Non-pigmented ciliary epithelial cell (primary cell): ENCODE measurements at regions not wholly inside any gene's neighbourhood (a gene's known extent, or its start where the extent isn't known, plus 50 kb on each side); places are given as distances from the start of the nearest gene placed in this dataset.
"Not testable (repeated sequence)": the region's sequence is repeated elsewhere in the genome, so short reads cannot be mapped to it uniquely, and the experiment has no call there.

Experiments used
- DNase-seq: peaks from one replicate; pipeline ENCODE4 v3.0.0-alpha.2; 2010; ENCODE audit warnings: low read depth

DNA sequence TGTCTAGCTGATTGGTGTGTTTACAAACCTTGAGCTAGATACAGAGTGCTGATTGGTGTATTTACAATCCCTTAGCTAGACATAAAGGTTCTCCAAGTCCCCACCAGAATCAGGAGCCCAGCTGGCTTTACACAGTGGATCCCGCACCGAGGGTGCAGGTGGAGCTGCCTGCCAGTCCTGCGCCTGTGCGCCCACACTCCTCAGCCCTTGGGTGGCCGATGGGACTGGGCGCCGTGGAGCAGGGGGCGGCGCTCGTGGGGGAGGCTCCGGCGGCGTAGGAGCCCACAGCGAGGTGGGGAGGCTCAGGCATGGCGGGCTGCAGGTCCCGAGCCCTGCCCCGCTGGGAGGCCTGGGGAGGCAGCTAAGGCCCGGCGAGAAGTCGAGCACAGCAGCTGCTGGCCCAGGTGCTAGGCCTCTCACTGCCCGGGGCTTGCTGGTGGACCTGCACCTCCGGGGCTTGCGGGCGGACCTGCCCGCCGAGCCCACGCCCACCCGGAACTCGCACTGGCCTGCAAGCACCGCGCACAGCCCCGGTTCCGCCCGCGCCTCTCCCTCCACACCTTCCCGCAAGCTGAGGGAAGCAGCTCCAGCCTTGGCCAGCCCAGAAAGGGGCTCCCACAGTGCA is 51.0 kb upstream of the CDYL start:
- not testable (repeated sequence) for DNase-seq

DNA sequence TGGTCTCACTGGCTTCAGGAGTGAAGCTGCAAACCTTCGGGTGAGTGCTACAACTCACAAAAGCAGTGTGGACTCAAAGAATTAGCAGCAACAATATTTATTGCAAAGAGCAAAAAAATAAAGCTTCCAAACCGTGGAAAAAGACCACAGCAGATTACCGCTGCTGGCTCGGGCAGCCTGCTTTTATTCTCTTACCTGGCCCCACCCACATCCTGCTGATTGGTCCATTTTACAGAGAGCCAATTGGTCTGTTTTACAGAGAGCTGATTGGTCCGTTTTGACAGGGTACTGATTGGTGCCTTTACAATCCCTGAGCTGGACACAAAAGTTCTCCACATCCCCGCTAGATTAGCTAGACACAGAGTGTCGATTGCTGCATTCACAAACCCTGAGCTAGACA is 51.5 kb upstream of the CDYL start:
- not testable (repeated sequence) for DNase-seq

DNA sequence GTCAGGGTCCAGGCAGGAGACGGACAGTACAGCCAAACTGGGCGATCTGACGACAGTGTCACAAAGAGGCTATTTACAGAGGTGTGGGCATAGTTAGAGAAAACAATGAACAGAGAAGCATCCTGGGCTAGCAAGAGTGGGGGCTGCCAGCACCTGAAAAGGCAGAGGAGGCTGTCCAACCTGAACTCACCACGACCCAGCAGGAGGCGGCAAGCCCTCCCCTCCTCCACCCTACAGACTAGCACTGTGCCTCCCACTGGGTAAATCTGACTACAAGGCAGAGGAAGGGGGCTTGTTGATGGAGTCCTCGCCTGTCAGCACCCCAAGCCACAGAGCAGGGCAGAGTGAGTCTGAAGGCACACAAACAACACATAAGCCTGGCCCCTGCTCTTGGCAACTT is 52.8 kb upstream of the CDYL start:
- DNase-seq = no peak

DNA sequence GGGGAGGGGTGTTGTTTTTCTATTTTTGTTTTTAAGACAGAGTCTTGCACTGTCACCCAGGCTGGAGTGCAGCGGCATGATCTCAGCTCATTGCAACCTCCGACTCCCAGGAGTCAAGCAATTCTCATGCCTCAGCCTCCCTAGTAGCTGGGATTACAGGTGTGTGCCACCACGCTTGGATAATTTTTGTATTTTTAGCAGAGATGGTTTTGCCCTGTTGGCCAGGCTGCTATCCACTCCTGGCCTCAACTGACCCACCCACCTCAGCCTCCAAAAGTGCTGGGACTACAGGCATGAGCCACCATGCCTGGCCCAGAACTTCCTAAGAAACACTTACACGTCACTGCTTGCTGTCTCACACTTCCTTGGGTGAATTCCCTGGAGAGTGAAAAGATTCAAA is 54.8 kb upstream of the CDYL start:
- not testable (repeated sequence) for DNase-seq

DNA sequence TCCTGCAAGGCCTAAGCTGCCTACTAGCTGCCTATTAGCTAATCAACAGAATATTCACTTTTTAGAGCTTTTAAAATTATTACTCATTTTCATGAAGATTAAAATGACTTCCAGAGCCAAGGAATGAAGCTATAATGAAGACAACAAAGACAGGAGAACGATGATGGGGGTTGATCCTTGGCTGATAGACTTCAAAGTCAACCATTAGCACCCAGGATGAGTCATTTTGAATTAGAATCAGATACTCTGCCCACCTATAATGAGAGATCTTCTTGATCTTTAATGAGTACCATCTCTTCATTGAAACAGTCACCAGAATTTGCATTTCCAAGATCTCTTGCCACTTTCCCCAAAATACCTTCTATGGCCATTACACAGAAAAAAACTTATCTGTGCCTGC is 56.7 kb upstream of the CDYL start:
- DNase-seq = no peak

DNA sequence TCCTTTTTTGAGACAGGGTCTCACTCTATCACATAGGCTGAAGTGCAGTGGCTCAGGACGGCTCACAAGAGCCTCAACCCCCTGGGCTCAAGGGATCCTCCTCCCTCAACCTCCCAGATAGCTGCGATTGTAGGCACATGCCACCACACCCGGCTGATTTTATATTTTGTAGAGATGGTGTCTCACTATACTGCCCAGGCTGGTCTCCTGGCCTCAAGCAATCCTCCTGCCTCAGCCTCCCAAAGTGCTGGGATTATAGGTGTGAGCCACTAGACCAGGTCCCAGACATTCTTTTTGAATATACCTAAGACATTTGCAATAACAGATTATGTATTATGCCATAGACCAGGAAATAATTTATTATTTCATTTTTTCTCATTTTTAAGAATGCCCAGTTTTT is 58.3 kb upstream of the CDYL start:
- DNase-seq = no peak

DNA sequence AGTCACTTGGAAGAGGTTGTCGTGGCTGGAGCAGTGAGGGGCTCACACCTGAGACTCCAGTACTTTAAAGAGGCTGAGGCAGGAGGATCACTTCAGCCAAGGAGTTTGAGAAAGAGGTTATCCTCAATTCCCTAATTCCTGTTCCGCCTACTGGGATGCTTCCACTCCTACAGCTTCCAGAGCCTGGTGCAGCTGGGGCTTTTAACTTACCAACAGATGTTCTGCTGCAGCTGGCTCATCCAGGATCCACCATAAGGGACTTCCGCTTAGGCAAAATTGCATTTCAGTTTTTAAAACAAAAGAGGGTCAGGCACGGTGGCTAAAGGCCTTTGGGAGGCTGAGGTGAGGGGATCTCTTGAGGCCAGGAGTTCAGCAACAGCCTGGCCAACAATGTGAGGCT is 59.1 kb upstream of the CDYL start:
- no peak for DNase-seq

DNA sequence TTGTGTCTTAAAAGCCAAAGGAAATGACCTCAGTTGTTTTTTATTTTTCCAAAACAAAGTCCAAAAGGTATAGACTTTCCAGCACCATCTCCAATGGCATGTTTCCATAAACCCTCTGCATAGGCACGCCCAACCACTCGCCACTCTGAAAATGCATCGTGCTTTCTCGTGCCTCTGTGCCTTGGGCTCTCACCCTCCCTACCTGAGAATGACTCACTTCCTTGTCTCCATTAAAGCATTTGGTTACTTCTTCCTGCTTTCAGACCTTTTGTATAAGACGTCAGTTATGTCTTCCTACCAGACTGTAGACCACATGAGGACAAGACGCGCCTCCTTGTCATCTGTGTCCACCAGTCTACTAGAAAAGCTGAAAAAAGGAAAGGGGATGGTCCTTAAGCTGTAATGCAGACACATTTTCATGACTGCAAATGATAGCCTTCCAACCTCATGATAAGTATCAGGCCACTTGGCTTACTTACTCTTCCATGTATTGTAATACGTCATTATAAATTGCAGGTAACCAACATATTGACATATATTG is 61.2 kb upstream of the CDYL start:
- DNase-seq = no peak

DNA sequence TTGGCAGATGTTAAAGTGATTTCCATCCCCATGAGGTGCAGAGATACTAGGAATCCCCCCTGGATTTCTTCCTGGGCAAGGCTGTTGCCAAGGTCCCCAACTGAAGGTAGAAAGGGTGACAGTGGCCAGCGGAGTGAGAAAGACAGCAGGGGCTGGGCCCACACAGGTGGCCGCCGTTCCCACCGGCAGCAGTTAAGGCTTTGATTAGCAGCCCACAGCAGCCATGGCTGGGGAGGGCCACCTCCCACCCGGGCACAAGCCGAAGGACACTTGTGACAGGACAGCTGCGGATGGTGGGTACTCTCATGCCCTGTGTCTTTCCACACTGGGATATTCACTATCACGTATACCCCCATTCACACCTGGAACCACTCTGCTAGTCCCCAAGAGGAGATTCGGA is 63.9 kb upstream of the CDYL start:
- DNase-seq = no peak

DNA sequence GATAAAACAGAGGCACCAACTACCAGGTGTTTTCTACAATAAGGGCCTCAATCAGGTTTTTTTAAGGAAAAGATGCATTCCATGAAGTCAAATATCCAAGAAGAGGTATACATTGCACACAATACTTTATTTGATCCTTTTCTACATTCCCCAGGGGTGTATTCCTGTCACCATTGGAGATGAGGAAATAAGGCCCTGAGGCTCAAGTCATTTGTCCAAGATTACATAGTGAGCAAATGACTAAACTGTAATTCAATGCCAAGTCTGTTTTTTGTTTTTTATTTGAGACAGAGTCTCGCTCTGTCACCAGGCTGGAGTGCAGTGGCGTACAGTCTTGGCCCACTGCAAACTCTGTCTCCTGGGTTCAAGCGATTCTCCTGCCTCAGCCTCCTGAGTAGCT is 69.2 kb upstream of the CDYL start:
- DNase-seq = no peak

DNA sequence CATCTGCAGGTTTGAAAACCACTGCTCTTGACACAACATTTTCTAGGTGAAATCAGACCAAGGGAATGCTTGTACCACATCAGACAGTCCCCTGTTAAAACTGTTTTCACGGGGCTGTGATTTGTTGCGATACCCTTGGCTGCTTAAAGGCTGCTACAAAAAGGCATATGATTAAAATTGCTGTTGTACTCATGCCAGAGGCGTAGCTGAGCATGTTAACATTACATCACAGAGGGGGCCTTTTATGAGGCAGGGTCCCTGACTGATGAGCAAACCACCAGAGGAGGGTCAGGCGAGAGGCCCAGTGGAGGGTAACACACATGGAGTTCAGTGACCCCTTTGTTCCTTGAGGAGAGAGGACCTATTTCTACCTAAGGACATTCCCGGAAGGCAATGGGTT is 70.4 kb upstream of the CDYL start:
- DNase-seq = no peak

DNA sequence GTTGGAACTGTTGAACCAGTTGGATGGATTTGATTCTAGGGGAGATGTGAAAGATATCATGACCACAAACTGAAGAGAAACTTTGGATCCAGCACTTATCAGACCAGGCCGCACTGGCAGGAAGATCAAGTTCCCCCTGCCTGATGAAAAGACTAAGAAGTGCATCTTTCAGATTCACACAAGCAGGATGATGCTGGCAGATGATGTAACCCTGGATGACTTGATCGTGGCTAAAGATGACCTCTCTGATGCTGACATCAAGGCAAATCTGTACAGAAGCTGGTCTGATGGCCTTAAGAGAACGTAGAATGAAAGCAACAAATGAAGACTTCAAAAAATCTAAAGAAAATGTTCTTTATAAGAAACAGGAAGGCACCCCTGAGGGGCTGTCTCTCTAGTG is 72.8 kb upstream of the CDYL start:
- no peak for DNase-seq

DNA sequence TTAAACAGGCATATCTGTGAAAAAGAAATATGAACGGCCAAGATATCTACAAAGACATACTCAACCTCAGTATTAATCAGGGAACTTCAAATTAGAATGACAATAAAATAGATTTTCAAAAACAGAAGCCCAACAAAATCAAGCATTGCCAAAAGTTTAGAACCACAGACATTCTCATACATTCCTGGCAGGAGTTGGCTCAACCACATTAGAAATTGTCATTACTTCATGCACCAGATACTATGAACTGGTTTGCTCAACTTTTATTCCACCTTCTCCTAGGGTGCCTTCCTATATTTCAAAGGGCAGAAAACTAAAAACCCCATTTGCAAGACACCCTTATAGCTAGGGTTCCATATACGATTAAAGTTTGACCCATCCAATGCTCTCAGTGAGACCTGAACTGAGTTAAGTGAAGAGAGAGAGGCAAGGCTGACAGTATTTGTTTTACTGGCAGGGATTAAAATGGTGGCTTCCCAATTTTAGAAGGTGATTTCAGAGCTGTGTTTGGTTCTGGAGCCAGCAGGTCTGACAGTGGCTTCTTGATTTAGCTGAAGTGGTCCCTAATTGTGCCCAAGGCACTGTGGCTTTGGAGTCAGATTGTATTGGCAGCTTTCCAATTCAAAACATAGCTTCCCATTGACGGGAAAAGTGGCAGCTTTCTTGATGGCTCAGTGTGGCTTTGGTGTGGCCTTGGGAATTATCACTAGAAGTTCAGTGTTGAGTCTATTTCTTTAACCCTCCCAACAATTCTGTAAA is 77.1 kb upstream of the CDYL start:
- no peak for DNase-seq

DNA sequence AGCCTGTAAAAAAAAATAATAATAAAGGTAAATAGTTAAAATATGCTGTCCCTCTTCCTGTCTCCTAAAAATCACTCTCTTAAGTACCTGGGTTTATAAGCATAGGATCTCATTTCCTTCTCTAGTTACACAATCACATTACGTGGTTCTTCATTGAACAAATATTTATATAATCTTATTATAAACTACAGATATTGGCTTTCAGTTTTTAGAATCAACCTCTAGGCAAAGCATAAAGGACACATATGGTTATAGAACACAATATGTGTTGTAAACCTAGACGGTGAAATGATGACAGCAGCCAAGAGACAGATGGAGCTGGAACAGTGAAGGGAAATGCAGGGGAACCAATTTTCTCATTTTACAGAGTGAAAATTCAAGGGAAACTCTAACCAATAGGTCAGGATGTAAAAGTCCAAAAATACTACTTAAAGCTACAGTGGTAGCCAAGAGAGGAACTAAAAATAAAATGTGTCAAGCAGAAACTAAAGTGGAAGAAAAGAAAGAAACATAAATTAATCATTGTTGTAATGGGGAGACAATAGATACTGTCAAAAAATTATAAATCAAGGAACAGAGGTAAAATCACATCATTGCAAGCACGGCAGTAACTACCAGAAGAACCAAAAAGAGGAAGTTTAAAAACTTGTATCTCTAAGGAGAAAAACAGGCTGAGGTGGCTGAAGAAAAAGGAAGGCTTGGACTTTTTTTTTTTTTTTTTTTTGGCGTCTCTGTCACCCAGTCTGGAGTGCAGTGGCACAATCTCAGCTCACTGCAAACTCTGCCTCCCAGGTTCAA is 82.8 kb upstream of the CDYL start:
- DNase-seq = no peak

DNA sequence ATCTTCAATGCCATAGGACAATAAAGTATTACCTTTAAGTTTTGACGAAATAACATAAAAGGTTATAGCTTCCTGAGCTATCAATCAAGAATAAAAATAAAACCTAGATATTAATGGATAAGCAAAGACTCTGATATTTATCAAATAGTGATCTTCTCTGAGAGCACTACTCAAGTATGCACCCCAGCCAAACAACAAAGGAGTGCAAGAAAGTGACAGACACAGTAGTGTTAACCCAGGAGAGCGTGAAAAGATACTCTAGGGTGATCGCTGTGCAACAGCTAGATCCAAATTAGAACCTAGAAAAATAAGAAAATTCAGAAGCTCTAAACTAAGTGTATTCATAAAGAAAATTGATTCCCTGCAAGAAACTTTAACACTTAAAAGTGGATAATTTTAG is 83.5 kb upstream of the CDYL start:
- DNase-seq = no peak

DNA sequence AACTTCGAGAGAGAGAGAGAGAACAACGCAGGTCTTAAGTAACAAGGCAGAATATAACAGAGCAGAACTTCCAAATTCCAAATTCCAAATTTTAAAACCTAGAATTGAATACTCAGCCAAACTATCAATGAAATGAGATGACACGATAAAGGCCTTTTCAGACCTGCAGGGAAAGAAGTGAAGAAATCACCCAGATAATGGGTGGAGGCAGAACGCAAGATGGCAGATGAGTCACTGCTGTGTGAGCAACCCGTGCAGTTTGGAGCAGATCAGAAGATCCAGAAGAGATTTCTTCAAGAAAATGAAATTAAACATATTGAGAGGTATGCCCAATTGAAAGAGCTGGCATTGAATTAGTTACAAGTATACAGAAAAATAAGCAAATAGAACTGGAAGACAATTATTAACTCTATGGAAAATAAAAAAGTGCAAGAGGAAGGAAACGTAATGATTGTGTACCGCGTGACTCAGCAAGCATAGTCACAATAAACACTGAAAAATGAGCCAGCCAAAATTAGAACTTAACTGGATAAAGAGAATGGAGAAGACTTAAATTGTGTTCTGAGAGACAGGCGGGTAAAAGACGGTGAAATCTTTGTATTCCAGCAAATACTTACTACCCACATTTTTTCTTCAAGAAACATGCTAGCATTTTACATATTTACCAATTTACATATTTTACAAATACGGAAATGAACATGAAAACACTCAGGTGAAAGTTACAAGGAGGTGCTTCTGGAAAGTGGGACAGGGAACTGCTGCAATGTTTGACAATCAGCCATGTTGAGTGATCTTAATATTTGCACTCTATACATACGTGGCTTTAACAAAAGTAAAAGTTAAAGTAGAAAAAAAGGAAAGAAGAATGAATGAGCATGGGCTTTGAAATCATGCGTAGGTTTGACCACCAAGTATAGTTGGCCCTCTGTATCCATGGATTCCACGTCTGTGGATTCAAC is 87.9 kb upstream of the CDYL start:
- DNase-seq = peak; percentile 31

DNA sequence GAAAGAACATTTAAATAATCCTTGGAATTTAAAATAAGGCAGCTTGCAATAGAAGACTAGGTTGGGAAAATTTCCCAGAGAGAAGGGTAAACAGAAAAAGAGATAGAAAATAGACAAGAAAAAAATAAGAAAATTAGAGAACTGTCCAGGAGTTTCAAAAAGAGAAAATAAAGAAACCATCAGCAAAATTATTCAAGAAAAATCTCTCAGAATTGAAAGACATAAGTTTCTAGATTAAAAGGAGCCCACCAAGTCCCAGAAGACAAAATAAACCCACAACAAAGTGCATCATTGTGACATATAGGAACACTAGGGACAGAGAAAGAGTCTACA is 88.6 kb upstream of the CDYL start:
- no peak for DNase-seq

DNA sequence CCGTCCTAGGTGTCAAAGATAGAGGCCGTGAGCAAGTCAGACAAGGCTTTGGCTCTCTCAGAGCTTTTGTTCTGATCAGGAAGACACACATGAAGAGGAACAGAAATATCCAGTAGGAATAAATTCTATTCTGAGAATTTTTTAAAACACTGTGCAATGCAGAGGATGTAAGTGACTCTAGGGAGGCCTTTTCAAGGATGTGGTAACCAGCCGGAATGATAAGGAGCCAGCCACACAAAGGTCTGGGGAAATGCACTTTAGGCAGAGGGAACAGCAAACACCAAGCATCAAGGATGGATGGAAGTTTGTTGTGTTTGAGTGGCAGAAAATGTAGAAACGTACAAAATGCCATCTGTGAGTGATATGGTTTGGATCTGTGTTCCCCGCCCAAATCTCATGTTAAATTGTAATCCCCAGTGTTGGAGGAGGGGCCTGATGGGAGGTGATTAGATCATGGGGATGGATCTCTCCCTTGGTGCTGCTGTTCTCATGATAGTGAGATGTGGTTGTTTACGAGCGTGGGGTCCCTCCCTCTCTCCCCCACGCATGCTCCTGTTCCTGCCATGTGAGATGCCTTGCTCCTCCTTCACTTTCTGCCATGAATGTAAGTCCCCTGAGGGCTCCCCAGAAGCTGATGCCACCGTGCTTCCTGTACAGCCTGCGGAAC is 93.6 kb upstream of the CDYL start:
- no peak for DNase-seq

DNA sequence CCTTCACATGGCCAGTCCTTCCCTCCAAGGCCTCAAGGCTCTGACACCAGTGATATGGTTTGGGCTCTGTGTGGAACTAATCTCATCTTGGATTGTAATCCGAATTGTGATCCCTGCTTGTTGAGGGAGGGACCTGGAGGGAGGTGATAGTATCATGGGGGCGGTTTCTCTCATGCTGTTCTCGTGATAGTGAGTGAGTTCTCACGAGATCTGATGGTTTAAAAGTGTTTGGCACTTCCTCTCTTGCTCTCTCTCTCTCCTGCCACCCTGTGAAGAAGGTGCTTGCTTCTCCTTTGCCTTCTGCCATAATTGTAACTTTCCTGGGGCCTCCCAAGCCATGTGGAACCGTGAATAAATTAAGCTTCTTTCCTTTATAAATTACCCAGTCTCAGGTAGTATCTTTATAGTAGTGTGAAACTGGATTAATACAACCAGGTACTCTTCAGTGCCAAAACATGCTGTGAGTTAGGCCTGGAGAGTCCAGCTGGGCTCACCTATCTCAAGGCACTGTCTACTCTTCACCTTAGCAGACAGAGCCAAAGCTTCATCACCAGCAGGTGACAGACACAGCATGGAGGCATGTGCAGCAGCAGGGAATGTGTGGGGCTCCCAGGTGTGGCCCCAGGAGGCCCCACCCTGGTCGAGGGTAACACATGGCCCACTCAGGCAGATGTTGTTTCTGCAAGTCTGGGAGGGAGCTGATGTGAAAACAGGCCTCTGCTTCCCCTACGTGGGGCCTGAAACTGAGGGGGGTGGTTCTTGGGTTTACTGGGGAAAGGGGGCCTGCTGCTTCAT is 97.5 kb upstream of the CDYL start:
- no peak for DNase-seq

DNA sequence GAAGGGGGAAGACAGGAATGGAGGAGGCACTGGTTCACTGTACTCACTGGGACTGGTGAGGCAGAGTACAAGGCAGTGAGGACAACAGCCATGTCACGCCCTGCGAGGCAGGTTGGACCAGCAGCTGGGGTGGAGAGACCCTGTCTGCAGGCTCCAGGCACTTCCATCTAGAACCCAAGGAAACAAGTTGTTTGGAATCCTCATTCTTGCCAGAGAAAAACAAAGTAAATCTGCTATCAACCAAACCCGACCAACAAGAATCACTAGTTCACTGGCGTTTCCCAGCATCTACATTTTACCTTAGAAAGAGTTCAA is 98.5 kb upstream of the CDYL start:
- DNase-seq = no peak
